Daoy (cell line): ENCODE measurements at regions not wholly inside any gene's neighbourhood (a gene's known extent, or its start where the extent isn't known, plus 50 kb on each side); places are given as distances from the start of the nearest gene placed in this dataset.
"Not testable (repeated sequence)": the region's sequence is repeated elsewhere in the genome, so short reads cannot be mapped to it uniquely, and the experiment has no call there.

Experiments used
- DNase-seq: peaks from one replicate; pipeline ENCODE4 v3.0.0-alpha.2; 2015; ENCODE audit warnings: low read depth

- no peak for DNase-seq
Measured at GRCh38 chr6:74410630-74411029, 714.6 kb downstream of the CD109 start.

GRCh38 chr6:74409447-74409846, 713.4 kb downstream of the CD109 start:
- no peak for DNase-seq

GRCh38 chr6:74408844-74409243, 712.8 kb downstream of the CD109 start:
- no peak for DNase-seq

GRCh38 chr6:74404366-74404765, 708.4 kb downstream of the CD109 start:
- DNase-seq: no peak

- no peak for DNase-seq
Measured at GRCh38 chr6:74402781-74403180, 706.8 kb downstream of the CD109 start.

- not testable (repeated sequence) for DNase-seq
Measured at GRCh38 chr6:74378437-74378836, 682.4 kb downstream of the CD109 start.

GRCh38 chr6:74369556-74369993, 673.6 kb downstream of the CD109 start:
- DNase-seq: no peak

DNA sequence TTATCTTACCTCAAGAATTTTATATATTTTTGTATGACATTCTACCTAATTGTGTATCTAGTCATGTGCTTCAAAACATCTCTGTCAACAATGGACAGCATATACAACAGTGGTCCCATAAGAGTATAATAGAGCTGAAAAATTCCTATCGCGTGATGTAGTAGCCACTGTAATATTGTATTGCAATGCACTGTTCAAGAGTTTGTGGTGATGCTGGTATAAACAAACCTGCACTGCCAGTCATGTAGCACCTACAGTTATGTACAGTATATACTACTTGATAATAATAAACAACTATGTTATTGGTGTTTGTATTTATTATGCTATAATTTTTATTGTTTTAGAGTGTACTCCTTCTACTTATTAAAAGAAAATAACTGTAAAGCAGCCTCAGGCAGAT, 672.7 kb downstream of the CD109 start:
- no peak for DNase-seq

DNA sequence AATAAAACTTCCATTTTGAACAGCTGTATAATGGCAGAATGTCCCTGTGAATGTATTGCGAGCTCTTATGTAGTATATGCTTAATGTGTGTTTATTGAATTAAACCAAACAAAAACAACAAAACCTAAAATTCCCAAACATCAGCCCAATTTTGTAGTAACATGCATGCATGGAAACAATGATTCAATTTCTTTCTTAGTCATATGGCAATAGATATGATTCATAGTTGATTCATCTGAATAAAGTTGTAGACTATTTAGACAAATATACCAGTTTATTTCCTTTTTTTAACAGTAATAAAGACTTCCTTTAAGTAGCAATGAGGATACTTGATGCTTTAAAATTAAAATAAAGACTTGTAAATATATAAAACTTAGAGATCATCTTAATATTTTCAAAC, 670.6 kb downstream of the CD109 start:
- no peak for DNase-seq

GRCh38 chr6:74362391-74362790, 666.4 kb downstream of the CD109 start:
- DNase-seq: no peak

GRCh38 chr6:74357321-74357720, 661.3 kb downstream of the CD109 start:
- DNase-seq: no peak

DNA sequence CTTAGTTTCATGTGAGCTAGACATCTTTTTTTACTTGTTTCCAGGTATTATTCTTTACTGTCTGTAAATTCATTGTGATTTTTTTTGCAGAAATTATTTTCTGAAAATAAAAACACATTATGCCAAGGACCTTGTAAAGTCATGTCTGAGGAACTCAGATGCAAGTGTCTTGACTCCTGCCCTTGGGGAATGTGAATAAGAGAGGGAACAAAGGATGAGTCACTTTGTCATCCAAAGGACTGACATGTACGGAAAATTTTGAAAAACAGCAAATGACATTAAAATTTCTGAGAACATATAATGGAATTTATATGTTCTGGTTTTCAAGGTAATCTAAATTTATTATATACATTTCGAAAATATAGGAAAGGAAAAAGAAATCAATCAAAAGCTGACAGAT, 660.4 kb downstream of the CD109 start:
- DNase-seq: no peak

DNA sequence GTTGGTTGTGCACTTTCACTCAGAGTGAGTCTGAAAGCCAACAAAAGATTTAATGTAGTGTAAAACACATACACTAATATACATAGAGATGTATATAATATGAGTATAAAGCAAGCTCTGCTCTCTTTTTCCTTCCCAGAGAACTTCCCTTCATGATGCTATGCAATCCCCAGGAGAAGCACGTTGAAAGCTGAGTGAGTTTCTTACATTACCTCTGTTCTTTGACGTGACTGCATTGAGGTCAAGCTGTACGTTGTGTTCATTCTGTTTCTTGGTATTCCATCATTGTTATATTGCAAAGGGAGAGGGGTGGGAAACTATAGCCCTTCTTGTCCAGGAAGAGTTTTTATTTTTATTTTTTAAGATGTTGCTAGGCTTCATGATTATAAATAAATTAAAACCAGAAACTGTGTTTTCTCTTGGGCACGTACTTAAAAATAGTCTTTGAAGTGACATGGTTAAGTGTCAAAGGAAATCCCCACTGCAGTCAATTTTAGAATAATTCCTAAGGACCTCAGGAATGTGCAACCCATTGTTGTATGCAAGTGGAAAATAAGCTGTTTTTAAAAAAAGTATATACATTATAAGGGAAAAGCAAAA, 651.0 kb downstream of the CD109 start:
- no peak for DNase-seq

DNA sequence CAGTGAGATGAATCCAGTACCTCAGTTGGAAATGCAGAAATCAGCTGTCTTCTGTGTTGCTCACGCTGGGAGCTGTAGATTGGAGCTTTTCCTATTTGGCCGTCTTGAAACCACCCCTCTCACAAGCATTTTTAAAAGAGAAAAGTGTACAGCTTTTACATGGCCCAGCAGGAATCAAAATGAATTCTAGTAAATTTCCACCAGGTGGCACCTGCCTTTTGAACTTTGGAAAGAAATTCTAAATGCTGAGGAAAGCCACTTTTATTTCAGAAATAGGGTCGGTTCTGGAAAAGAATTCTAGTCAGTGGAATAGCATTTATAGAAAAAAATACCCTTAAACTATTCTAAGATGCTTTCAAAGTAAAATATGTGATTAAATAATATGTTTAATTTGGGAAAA, 647.8 kb downstream of the CD109 start:
- DNase-seq: no peak

- DNase-seq: not testable (repeated sequence)
Measured at GRCh38 chr6:74343321-74343720, 647.3 kb downstream of the CD109 start.

- no peak for DNase-seq
Measured at GRCh38 chr6:74334722-74335121, 638.7 kb downstream of the CD109 start.

- no peak for DNase-seq
Measured at GRCh38 chr6:74333406-74333805, 637.4 kb downstream of the CD109 start.

GRCh38 chr6:74320715-74321114, 624.7 kb downstream of the CD109 start:
- DNase-seq: no peak

DNA sequence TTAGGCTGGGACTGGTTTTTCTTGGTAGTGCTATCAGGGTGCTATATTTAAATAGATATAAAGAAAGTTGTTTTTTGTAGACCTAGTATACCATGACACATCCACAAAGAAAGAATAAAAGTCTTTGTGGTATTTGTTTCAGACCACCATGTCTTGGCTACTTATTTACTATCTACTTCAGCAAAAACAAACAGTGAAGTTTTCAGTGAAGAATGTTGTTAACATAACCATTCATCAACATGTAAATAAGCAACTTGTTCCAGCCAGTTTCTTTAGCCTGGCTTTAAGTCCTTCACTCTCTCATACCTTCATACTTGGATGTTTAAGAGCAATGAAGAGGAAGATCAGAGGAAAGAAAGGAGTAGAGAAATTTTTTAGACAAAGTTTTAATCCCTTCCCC, 624.1 kb downstream of the CD109 start:
- no peak for DNase-seq

GRCh38 chr6:74319292-74319691, 623.3 kb downstream of the CD109 start:
- DNase-seq: no peak

GRCh38 chr6:74318738-74319137, 622.7 kb downstream of the CD109 start:
- DNase-seq: no peak

- DNase-seq: no peak
Measured at GRCh38 chr6:74312081-74312480, 616.1 kb downstream of the CD109 start.

DNA sequence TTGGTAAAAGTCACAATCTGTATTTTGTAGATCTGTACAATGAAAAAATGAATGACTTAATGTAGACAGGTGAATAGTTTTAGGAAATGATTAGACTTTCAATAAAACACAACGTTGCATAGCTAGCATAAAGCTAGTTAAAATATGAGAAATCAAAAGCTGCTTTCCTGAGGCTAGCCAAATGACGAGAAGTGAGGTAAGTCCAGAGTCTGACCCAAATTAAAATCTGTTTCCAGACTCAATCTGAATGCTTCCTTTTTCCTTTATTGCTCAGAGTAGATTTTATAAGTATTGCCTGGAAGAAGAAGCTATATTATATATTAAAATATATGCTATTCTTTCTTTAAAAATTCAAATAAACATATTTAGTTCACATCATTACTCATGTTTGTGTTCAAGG, 615.4 kb downstream of the CD109 start:
- DNase-seq: no peak

- DNase-seq: no peak
Measured at GRCh38 chr6:74289884-74290283, 593.9 kb downstream of the CD109 start.
